GM18858 (cell line): ENCODE measurements at regions not wholly inside any gene's neighbourhood (a gene's known extent, or its start where the extent isn't known, plus 50 kb on each side); places are given as distances from the start of the nearest gene placed in this dataset.

Experiments
- ATAC-seq: cut with Tn5 transposase; IDR thresholded peaks from one replicate; pipeline ENCODE4 v1.9.1; 2021; ENCODE audit not compliant: unreplicated experiment

DNA sequence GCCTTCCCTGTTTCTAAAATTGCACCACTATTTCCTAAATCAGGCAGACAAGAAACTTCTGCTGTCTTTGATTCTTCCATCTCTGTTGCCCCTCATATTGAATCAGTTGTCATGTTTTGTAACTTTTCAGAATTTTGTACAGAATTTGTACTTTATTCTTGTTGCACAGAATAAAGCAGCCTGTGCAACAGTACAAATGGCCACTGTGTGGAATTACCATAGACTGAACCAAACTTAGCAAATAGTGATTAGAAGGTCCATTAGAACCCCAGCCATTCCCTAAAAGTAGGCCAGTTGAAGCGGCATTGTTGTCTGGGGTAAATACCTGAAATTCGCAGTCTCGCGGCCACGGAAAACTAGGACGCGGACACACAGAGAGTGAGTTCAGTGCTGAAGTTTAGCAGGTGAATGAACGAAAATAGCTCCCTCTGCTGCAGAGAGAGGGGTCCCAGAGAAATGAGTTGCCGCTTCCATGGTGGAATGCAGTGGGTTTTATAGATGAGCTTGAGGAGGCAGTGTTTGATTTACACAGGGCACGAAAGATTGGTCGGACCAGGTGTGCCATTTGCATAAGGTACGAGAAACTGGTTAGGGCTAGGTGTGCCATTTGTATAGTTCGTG, 71.8 kb downstream of the C4orf33 start:
- no peak for ATAC-seq

DNA sequence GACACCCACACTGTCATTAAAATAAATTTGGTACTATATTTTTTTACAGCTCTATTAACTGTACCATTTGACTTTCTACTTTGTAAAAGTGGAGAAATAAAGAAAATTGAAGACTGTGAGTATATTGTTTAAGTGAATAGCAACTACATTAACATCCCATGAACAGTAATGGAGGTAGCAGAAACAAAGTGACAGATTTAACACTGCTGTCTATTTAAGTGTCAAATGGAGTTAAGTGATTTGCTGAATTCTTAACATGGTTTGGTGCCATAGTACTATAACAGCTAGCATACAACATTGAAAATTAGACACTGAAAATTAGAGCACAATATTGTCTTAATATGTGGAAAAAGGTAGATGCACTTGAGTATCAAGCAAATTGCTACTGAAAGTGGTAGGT, 76.2 kb downstream of the C4orf33 start:
- ATAC-seq: no peak

- ATAC-seq: peak; percentile 76
These were observed 80.9 kb downstream of the C4orf33 start for GRCh38 chr4:129176864-129177263.

DNA sequence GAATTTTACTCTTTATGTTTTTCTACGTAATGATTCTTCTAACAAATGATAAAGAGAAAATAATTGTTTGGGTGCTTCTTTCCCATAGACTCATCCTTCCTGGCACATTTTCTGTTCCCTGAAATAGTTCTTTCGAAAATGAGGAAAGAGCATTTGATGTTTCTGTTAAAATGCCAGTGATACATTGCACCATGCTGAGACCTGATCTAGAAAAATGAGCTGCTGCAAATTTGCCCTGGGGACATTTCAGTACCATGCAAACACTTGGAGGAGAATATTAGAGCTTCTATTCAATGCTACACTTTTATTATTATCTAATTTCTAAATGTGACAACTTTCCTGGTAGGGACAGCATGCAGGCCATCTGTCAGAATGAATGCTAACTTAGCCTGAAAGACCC, 83.3 kb downstream of the C4orf33 start:
- no peak for ATAC-seq

DNA sequence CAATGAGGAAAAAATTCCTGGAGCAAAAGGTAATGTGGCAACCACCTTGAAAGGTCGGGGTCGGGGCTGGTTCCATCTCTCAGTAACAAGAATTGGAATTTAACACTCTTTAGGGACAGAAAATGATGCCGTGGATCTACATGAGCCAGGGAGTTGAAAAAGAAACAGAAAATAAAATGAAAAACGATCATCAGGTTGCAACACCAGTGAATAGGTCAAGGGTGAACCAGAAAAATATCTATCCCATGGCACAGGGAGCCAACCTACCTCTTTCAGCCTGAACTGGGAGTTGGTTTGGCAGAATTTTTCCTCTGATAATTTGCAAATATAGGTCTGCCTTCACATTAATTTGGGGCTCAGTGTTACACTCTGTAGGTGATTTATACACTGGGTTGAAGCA, 93.7 kb downstream of the C4orf33 start:
- ATAC-seq: no peak

DNA sequence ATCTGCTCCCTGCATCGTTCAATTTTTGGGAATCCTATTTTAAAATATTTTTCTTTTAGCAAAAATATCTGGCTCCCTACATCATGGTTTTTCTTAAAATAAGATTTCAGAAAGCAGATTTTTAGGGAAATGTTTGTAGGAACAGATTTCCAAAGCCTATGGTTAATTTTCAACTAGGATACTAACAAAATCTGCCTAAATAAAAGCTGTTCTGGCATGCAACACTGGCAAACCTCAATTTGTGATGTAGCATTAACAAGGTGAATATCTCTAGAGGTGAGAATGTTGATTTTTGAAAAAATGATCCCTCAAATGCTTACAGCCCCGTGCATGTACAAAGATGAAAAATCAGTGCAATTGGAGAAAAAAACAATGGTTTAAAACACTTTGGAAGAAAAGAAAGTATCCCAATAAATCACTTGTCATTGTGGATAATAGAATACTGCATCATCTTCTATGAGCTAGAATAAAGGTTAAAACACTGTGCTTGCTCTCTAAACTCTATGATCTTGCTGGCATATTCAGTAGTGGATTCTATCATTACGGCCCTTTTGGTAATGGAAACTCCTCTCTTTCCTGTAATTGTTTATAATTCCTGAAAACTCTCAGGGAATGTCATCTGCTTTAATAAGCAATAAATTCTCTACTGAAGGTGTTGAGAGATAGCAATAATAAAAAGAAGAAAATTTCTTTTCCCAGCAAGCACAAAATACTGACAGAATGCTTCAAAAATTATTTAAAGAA, 97.6 kb downstream of the C4orf33 start:
- no peak for ATAC-seq

DNA sequence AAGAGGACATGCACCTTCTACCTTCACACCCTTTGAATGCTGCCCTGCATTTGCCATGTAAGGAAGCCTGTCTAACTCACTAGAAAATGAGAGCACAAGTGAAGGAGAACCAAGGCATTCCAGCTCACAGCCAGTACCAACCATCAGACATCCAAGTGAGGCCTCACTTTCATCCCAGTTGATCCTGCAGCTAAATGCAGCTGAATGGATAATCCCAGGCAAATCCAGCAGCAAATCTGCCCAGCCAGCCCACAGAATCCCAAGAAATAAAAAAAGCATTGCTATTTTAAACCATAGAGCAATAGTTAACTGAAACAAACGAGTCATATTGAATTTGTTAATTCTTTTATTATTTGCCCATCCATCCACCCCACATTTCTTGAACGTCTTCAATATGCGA, 112.5 kb downstream of the C4orf33 start:
- no peak for ATAC-seq

GRCh38 chr4:129213692-129214091, 117.7 kb downstream of the C4orf33 start:
- no peak for ATAC-seq

GRCh38 chr4:129218360-129218759, 122.4 kb downstream of the C4orf33 start:
- ATAC-seq: no peak

GRCh38 chr4:129218897-129219296, 122.9 kb downstream of the C4orf33 start:
- ATAC-seq: no peak

DNA sequence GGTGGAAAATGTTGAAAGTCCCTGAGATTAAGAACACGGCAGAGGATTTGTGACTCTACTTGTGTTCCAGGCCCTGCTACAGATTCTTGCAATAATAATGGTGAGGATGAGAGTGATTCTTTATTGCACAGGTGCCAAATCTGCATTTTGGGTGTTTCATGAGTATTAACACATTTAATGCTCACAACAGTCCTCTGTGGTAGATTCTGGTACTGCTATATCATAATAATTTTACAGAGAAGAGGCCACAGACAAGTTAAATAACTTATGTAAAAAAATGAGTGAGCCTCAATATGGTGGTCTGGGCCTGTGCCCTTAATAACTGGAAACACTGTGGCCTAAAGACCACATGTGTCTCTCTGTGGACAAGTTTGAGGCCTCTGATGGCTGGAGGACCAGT, 124.3 kb downstream of the C4orf33 start:
- no peak for ATAC-seq

DNA sequence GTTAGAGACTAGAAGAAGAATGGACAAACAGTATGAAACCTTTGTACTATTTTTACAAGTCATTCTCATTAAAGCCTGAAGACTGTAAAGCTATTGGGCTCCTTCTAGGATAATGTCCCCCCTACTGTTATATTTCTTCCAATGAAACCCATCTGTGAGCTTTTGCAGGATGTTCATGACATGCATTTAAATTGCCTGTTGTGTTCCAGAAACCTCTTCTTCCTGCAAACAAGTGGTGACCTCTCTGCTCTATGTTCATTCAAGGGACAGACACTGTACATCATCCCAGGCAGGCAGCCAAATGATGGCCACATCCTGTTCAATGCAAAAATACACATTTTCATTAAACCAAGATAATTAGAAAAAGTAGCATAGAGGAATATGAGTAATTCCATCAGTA, 128.0 kb downstream of the C4orf33 start:
- ATAC-seq: no peak

DNA sequence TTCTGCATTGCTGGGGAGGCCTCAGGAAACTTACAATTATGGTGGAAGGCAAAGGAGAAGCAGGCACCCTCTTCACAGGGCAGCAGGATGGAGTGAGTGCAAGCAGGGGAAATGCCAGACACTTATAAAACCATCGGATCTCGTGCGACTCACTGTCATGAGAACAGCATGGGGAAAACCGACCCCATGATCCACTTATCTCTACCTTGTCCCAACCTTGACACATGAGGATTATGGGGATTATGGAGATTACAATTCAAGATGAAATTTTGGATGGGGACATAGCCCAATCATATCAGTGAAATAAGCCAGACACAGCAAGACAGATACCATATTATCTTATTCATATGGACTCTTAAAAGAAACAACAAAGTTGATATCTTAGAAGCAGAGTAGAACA, 134.9 kb downstream of the C4orf33 start:
- no peak for ATAC-seq

GRCh38 chr4:129231945-129232588, 136.1 kb downstream of the C4orf33 start:
- no peak for ATAC-seq

DNA sequence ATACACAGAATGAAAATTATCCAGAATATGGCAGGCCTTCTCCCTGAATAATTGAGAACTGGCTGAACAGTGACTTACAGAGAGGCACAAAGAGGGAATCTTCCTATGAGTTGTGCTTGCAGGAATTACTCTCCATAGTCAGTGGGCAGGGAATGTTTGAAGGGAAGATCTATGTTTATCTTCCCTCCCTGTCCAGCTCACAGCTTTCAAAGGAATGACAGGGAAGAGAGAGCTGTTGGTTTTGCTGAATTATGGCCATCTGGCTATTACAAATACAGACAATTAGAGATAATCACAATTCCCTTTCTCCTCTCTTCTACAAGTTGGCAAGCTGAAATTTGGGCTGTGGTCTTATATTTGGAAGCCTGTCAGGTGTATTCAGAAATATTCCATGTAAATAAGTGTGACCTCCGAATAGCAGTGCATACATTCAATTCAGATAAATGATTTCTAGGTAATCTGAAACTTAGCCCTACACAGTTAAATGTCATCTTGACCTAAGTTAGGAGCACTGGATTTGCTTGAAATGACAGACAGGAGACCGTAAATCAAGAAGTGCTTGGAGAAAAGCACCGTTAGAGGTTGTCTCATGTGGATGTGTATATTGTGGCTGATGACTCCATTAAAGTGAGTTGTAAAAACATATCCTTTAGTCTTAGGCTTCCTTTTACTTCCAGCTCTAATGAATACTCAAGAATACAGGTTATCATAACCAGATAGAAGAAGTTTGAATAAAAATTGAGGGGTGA, 136.8 kb downstream of the C4orf33 start:
- no peak for ATAC-seq

GRCh38 chr4:129233691-129234090, 137.7 kb downstream of the C4orf33 start:
- ATAC-seq: no peak

DNA sequence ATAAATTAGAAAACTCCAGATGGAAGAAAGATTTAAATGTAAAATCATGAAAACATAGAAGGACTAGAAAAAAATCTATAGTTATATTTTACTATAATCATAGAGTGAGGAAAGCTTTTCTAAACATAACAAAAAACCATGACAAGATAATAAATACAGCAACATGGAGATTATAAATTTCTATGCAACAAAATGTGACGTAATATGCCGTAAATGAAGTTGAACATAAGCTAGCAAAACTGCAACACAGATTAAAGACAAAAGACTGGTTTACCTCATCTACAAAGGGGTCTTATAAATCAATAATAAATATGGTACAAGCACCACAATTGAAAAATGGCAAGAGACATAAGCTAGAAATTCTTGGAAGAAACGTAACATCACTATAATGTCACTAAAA, 140.4 kb downstream of the C4orf33 start:
- ATAC-seq: no peak

DNA sequence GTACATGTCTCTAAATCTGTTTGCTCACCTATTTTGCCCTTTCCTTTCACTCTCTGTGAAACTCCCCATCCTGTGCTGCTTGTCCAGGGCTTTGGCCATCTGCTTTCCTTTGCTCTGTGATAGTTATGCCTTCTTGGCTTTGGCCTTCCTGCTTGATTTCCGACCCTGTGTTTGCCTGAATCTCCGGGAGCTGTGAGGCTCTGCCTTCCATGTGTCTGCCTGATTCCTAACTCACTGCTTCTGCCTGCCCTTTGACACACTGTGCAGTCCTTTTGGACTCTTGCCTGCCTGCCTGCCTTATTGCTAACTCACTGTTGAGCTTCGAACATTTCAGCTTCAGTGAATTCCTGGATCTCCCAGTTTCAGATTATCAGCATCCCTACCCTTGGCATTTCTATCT, 143.1 kb downstream of the C4orf33 start:
- ATAC-seq: no peak

- ATAC-seq: no peak
These were observed 144.9 kb downstream of the C4orf33 start for GRCh38 chr4:129240816-129241215.

DNA sequence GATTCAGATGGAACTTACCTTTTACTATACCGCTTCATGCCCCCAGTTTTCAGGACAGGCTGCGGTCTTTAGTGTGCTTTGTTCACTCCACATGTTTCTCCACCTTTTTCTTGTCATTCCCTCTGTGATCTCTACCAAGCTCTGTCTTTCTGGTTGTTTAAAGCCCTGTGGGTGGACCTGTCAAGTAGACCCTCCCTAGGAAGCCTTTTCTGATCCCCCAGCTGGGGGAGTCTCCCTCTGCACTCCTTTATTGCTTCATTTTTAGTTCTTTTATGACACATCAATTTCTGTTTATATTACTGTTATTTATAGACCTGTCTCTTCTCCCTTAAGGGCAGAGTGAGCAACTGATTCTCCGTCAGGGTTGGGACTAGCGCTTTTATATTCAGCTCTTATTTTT, 150.2 kb downstream of the C4orf33 start:
- ATAC-seq: no peak

GRCh38 chr4:129246910-129247461, 151.0 kb downstream of the C4orf33 start:
- ATAC-seq: no peak
